D721Med (cell line): ENCODE measurements at regions not wholly inside any gene's neighbourhood (a gene's known extent, or its start where the extent isn't known, plus 50 kb on each side); places are given as distances from the start of the nearest gene placed in this dataset.

Experiments
- DNase-seq: peaks from one replicate; pipeline ENCODE4 v3.0.0; 2011; ENCODE audit warnings: low spot score; ENCODE audit not compliant: insufficient read length
- FAIRE-seq: peaks from 2 replicates; lab custom pipeline; 2011; peaks lifted over from hg19 to GRCh38; lab: Jason Lieb, UNC
- CTCF ChIP-seq: IDR thresholded peaks from 2 replicates; pipeline ENCODE4 v1.5.1; 2012; ENCODE audit warnings: mild to moderate bottlenecking, control low read depth; ENCODE audit not compliant: insufficient read depth; ENCODE audit errors: missing control alignments

- FAIRE-seq, result no peak
- TF ChIP-seq CTCF, result no peak
- DNase-seq, result no peak
These were observed 544.4 kb downstream of the DIPK2A start for GRCh38 chr3:144516026-144516425.

GRCh38 chr3:144516589-144516988, 545.0 kb downstream of the DIPK2A start:
- DNase-seq (no peak), FAIRE-seq (no peak)
- no peak for TF ChIP-seq CTCF

GRCh38 chr3:144521131-144521530, 549.5 kb downstream of the DIPK2A start:
- TF ChIP-seq CTCF, result no peak
- DNase-seq (no peak), FAIRE-seq (no peak)

- FAIRE-seq (no peak), DNase-seq (no peak)
- no peak for TF ChIP-seq CTCF
These were observed 550.8 kb downstream of the DIPK2A start for GRCh38 chr3:144522456-144522855.

- no peak for TF ChIP-seq CTCF
- FAIRE-seq (no peak), DNase-seq (no peak)
These were observed 551.8 kb downstream of the DIPK2A start for GRCh38 chr3:144523396-144523795.

GRCh38 chr3:144524531-144524930, 552.9 kb downstream of the DIPK2A start:
- no peak for DNase-seq
- no peak for FAIRE-seq
- TF ChIP-seq CTCF, result no peak

- TF ChIP-seq CTCF, result no peak
- FAIRE-seq (no peak), DNase-seq (no peak)
These were observed 557.9 kb downstream of the DIPK2A start for GRCh38 chr3:144529566-144529965.
